Endodermal cell (in vitro differentiated cells): ENCODE measurements at regions not wholly inside any gene's neighbourhood (a gene's known extent, or its start where the extent isn't known, plus 50 kb on each side); places are given as distances from the start of the nearest gene placed in this dataset.

ENCODE experiments used
- DNase-seq: peaks from one replicate; pipeline ENCODE4 v3.0.0-alpha.2; 2017
- H3K27ac ChIP-seq: 2 replicates; pipeline ENCODE4 v1.5.1; 2013; ENCODE audit warnings: mild to moderate bottlenecking, low read depth, low read length, moderate library complexity
- H3K27me3 ChIP-seq: 2 replicates; pipeline ENCODE4 v1.6.1; 2013; ENCODE audit warnings: mild to moderate bottlenecking, low read length, moderate library complexity; ENCODE audit not compliant: insufficient read depth, control insufficient read depth, poor library complexity, severe bottlenecking
- H3K36me3 ChIP-seq: 2 replicates; pipeline ENCODE4 v1.7.0; 2013; ENCODE audit warnings: mild to moderate bottlenecking, low read length, moderate library complexity; ENCODE audit not compliant: control insufficient read depth, insufficient read depth
- H3K4me1 ChIP-seq: one replicate; pipeline ENCODE4 v1.7.0; 2013; ENCODE audit warnings: low read length; ENCODE audit not compliant: control insufficient read depth, insufficient read depth
- H3K4me3 ChIP-seq: 2 replicates; pipeline ENCODE4 v1.5.1; 2013; ENCODE audit warnings: mild to moderate bottlenecking, low read length, moderate library complexity
- H3K9ac ChIP-seq: 2 replicates; pipeline ENCODE4 v1.6.1; 2013; ENCODE audit warnings: mild to moderate bottlenecking, low read length, moderate library complexity; ENCODE audit not compliant: poor library complexity, severe bottlenecking; ENCODE audit errors: extremely low read depth
- H3K9me3 ChIP-seq: 2 replicates; pipeline ENCODE4 v1.6.1; 2013; ENCODE audit warnings: mild to moderate bottlenecking, low read length, moderate library complexity; ENCODE audit not compliant: control insufficient read depth
- H3K27ac Mint-ChIP-seq: 2 replicates; pipeline ENCODE4 v1.8.0; 2020; ENCODE audit warnings: mixed read lengths
- H3K27me3 Mint-ChIP-seq: 2 replicates; pipeline ENCODE4 v1.8.0; 2021; ENCODE audit warnings: mild to moderate bottlenecking, mixed read lengths; ENCODE audit not compliant: insufficient read depth
- H3K36me3 Mint-ChIP-seq: 2 replicates; pipeline ENCODE4 v1.8.0; 2020; ENCODE audit warnings: low read depth, mixed read lengths
- H3K4me1 Mint-ChIP-seq: 2 replicates; pipeline ENCODE4 v1.8.0; 2020; ENCODE audit warnings: mixed read lengths
- H3K4me3 Mint-ChIP-seq: 2 replicates; pipeline ENCODE4 v1.8.0; 2020; ENCODE audit warnings: mild to moderate bottlenecking, moderate library complexity, mixed read lengths
- H3K9me3 Mint-ChIP-seq: 2 replicates; pipeline ENCODE4 v1.8.0; 2020; ENCODE audit warnings: mild to moderate bottlenecking, mixed read lengths
- CTCF ChIP-seq: fragments of 200-600 bp; sonication (generic); conservative IDR thresholded peaks from 2 replicates; pipeline ENCODE4 v1.5.0; 2021; ENCODE audit warnings: antibody characterized with exemption, mild to moderate bottlenecking
- whole genome bisulfite sequencing, 2 experiments: methylation state at CpG; one replicate each; pipeline versions ENCODE4 v1.1.5 to v1.1.7; 2013; ENCODE audit warnings: missing lambda C conversion rate in 2 of 2, mixed read lengths in 1 of 2; ENCODE audit not compliant: insufficient coverage in 1 of 2, insufficient read length in 1 of 2; 5-methylcytosine and 5-hydroxymethylcytosine counted together

- Histone ChIP-seq H3K27me3 (no peaks in the 10 kb centered on the region), H3K27ac (no peak overlapping the region), H3K9me3 (no peaks in the 10 kb centered on the region), H3K36me3 (no peaks in the 10 kb centered on the region), H3K4me1 (no peaks in the 10 kb centered on the region), H3K9ac (no peak overlapping the region), H3K4me3 (no peak overlapping the region)
- no peaks in the 10 kb centered on the region for H3K27me3 Mint-ChIP-seq
- TF ChIP-seq CTCF, result no peak
- no peaks in the 10 kb centered on the region for H3K4me1 Mint-ChIP-seq
- no peak for DNase-seq
- H3K4me3 Mint-ChIP-seq, result no peak overlapping the region
- no peak overlapping the region for H3K27ac Mint-ChIP-seq
- no peaks in the 10 kb centered on the region for H3K36me3 Mint-ChIP-seq
- H3K9me3 Mint-ChIP-seq, result no peaks in the 10 kb centered on the region
Observed at GRCh38 chr16:62335356-62335755, 299.1 kb upstream of the CDH8 start.

- Mint-ChIP-seq H3K36me3 (no peaks in the 10 kb centered on the region), H3K4me1 (no peaks in the 10 kb centered on the region), H3K9me3 (no peaks in the 10 kb centered on the region), H3K4me3 (no peak overlapping the region), H3K27me3 (no peaks in the 10 kb centered on the region), H3K27ac (no peak overlapping the region)
- Histone ChIP-seq H3K9ac (no peak overlapping the region), H3K27ac (no peak overlapping the region), H3K4me1 (no peaks in the 10 kb centered on the region), H3K27me3 (no peaks in the 10 kb centered on the region), H3K36me3 (no peaks in the 10 kb centered on the region), H3K4me3 (no peak overlapping the region), H3K9me3 (no peaks in the 10 kb centered on the region)
- DNase-seq, result no peak
- 71% methylated on average over 2 of the region's 2 CpGs; no CpG with 5 or more reads in 1 of the 2 experiments for WGBS, 2 experiments
- TF ChIP-seq CTCF, result no peak
Observed at GRCh38 chr16:62321606-62322005, 285.4 kb upstream of the CDH8 start.

DNA sequence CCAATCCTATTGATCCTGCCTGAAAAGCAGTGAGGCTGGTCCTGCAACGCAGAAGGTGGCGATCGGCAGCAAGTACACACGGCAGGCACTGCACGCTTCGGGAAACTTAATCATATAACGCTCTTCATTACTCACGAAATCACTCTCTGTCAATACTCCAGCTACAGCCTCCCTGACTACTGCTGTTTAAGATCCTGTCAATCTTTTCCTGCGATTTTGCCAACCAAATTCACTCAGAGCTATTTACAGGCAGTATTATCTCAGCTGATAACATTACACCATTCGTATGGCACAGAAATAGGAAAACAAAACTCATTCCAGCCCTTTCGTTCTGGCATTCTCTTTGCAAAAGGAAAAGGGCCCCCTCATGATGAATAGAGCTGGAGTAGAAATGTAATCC lies 262.4 kb upstream of the CDH8 start:
- H3K9ac ChIP-seq, result no peak overlapping the region
- WGBS, 2 experiments, result 90 to 96% methylated on average over 9 to 11 of the region's 11 CpGs
- no peaks in the 10 kb centered on the region for H3K27me3 ChIP-seq
- Mint-ChIP-seq H3K36me3 (no peaks in the 10 kb centered on the region), H3K4me3 (no peak overlapping the region), H3K27me3 (no peaks in the 10 kb centered on the region), H3K27ac (no peak overlapping the region), H3K4me1 (no peaks in the 10 kb centered on the region), H3K9me3 (peaks cover 2% of the 10 kb centered on the region)
- DNase-seq, result no peak
- H3K9me3 ChIP-seq, result peaks cover 4% of the 10 kb centered on the region
- no peak overlapping the region for H3K27ac ChIP-seq
- no peaks in the 10 kb centered on the region for H3K36me3 ChIP-seq
- no peak for TF ChIP-seq CTCF
- H3K4me1 ChIP-seq, result no peaks in the 10 kb centered on the region
- H3K4me3 ChIP-seq, result no peak overlapping the region
